Central memory CD8-positive, alpha-beta T cell (primary cell): ENCODE measurements at regions not wholly inside any gene's neighbourhood (a gene's known extent, or its start where the extent isn't known, plus 50 kb on each side); places are given as distances from the start of the nearest gene placed in this dataset.

Experiments
- ATAC-seq: fragments of 150-1000 bp; cut with Tn5 transposase; replicated peaks from 2 replicates; pipeline ENCODE4 v1.10.0; 2022; ENCODE audit warnings: mild to moderate bottlenecking, moderate FRiP score, moderate number of reproducible peaks; ENCODE audit not compliant: poor library complexity, severe bottlenecking; ENCODE audit errors: extremely low read depth
- DNase-seq, 2 donors: peaks; one replicate each; pipeline ENCODE4 v3.0.0; 2021; ENCODE audit warnings: low spot score in 2 of 2
- H3K27ac Mint-ChIP-seq: one replicate; pipeline ENCODE4 v1.8.0; 2022; ENCODE audit warnings: low read depth, mild to moderate bottlenecking, moderate library complexity, mixed read lengths
- H3K27me3 Mint-ChIP-seq: one replicate; pipeline ENCODE4 v1.8.0; 2022; ENCODE audit warnings: mixed read lengths
- H3K36me3 Mint-ChIP-seq: one replicate; pipeline ENCODE4 v1.8.0; 2022; ENCODE audit warnings: mild to moderate bottlenecking, moderate library complexity, mixed read lengths; ENCODE audit not compliant: insufficient read depth
- H3K4me1 Mint-ChIP-seq: one replicate; pipeline ENCODE4 v1.8.0; 2022; ENCODE audit warnings: mixed read lengths
- H3K4me3 Mint-ChIP-seq: one replicate; pipeline ENCODE4 v1.8.0; 2022; ENCODE audit warnings: mild to moderate bottlenecking, moderate library complexity, mixed read lengths
- H3K9me3 Mint-ChIP-seq: one replicate; pipeline ENCODE4 v1.8.0; 2022; ENCODE audit warnings: mixed read lengths

DNA sequence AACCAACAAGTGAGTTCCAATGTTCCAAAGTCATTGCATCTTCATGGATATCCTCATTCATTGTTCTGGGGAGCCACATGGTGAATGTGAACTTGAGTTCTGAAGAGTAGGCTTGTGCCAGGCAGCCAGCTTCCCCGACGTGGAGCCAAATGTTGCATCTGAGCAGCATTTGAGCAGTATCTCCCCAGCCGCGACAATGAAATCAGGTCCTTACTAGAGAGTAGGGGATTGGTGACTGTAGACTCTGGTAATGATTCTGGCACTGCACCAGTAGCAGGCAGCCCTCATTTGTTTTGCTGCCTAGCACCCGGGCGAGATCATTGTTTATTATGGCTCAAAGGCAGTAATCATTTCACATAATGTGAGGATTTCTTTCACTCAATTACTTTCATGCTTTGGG is 451.4 kb upstream of the C9orf72 start:
- H3K27ac Mint-ChIP-seq, result no peak overlapping the region
- H3K36me3 Mint-ChIP-seq, result peaks cover 2% of the 10 kb centered on the region
- H3K9me3 Mint-ChIP-seq, result peaks cover 20% of the 10 kb centered on the region
- ATAC-seq, result no peak
- no peak overlapping the region for H3K4me3 Mint-ChIP-seq
- no peaks in the 10 kb centered on the region for H3K27me3 Mint-ChIP-seq
- DNase-seq, result no peak
- no peaks in the 10 kb centered on the region for H3K4me1 Mint-ChIP-seq

DNA sequence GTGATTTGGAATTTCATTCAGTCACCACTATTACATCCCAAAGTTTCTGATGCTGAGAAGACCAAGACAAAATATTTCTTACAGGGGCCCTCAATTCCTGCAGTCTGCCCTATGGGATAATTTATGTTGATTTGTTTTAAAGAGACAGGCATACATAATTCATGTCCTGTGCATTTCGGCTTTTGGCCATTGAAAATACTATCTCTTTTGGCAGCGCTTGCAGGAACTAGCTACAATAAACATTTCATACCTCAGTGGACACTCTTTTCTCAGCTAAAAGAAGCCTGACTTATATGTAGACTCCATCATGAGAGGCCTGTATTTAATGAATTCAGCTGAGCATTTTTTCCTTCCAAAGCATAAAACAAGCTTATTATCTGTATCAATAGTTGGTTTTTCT is 451.9 kb upstream of the C9orf72 start:
- ATAC-seq (no peak), DNase-seq (no peak)
- Mint-ChIP-seq H3K4me1 (no peaks in the 10 kb centered on the region), H3K36me3 (peaks cover 2% of the 10 kb centered on the region), H3K9me3 (peaks cover 20% of the 10 kb centered on the region), H3K4me3 (no peak overlapping the region), H3K27me3 (no peaks in the 10 kb centered on the region), H3K27ac (no peak overlapping the region)

DNA sequence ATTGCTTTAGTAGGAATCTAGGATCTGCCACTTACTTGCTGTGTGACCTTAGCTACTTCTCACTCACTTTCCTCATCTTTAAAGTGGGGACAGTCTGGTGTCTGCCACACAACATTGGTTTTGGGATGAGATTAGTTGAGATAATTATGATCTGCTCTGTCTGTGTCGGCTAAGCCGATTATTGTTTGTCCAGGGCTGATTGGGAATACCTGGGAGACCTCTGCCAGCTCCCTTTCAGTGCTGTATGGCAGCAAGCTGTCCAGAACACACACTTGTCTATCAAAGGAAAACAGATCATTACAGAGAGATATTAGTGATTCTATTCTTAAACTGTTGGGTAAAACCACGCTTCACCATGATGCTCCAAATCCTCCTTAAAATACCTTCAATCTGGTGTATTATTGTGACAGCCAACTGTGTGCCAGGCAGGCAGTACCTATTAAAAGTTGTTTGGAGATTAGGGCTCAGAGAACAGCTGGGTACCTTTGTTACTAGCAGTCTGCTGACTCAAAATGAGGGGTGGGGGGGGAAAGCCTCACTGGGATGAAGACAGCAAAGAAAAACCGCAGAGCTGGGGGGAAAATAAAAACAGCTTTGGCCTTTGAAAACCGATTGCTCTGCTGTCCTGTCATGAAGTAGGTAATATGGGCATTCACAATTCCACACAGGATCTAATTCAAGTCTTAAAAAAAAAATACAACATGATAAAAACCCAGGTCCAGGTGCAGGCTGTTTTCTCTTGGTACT is 458.4 kb upstream of the C9orf72 start:
- Mint-ChIP-seq H3K27me3 (no peaks in the 10 kb centered on the region), H3K9me3 (peaks cover 11% of the 10 kb centered on the region), H3K4me1 (no peaks in the 10 kb centered on the region), H3K4me3 (no peak overlapping the region), H3K27ac (no peak overlapping the region), H3K36me3 (peaks cover 2% of the 10 kb centered on the region)
- no peak for ATAC-seq
- no peak for DNase-seq

DNA sequence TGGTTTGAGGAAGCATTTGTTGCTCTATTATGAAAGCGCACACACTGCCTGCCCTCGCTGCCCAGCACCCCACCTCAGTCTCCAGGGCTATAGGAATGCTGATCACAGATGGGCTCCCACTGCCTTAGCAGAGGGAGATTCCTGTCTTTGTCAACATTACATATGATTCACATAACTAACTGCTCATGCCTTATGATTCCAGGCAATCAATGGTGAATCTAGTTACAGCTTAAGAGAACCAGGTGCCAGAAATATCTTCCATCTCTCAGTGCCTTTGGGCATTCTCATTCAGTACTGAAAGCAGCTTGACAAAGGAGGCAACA is 458.9 kb upstream of the C9orf72 start:
- ATAC-seq, result no peak
- Mint-ChIP-seq H3K4me1 (no peaks in the 10 kb centered on the region), H3K4me3 (no peak overlapping the region), H3K27me3 (no peaks in the 10 kb centered on the region), H3K9me3 (peaks cover 10% of the 10 kb centered on the region), H3K36me3 (peaks cover under 1% of the 10 kb centered on the region), H3K27ac (no peak overlapping the region)
- no peak for DNase-seq

DNA sequence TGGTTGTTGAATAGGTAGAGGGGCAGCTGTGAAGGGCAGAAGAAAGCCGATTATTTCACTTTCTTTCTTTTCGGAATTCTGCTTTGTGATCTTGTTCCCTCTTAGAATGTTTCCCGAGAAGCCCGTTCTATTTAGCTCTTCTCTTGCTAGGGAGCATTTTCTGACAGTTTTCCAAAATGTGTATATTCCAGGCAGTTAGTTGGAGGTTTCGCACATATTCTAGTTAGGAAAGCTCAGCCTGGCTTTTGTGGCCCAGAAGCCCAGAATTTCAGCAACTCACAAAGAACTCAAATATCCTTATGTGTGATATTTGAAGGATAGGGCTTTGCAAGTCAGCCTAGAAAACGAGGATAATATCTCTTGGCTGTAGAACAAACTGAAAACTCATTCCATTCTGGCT is 461.0 kb upstream of the C9orf72 start:
- Mint-ChIP-seq H3K4me1 (no peaks in the 10 kb centered on the region), H3K36me3 (no peaks in the 10 kb centered on the region), H3K27me3 (no peaks in the 10 kb centered on the region), H3K27ac (no peak overlapping the region), H3K9me3 (peaks cover 10% of the 10 kb centered on the region), H3K4me3 (no peak overlapping the region)
- no peak for DNase-seq
- ATAC-seq, result no peak

DNA sequence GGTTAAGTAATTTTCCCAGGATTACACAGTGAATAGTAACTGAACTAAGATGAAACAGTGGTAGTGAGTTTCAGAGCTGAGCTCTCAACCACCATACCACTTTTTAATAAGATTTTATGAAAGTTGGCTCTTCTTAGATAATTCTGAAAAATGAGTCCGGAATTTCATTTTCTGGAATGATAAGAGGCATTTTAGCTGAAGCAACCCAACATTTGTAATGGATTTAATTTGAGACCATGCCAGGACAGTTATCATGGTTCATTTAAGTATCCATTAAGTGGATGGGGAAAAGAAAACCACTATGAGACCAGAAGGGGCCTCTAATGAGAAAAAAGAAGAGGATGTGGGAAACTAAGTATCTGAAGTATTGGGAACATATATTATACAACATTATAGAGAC is 464.7 kb upstream of the C9orf72 start:
- H3K27me3 Mint-ChIP-seq, result no peaks in the 10 kb centered on the region
- H3K27ac Mint-ChIP-seq, result no peak overlapping the region
- H3K4me3 Mint-ChIP-seq, result no peak overlapping the region
- peaks cover 15% of the 10 kb centered on the region for H3K9me3 Mint-ChIP-seq
- ATAC-seq, result no peak
- no peaks in the 10 kb centered on the region for H3K36me3 Mint-ChIP-seq
- DNase-seq, result no peak
- H3K4me1 Mint-ChIP-seq, result no peaks in the 10 kb centered on the region

DNA sequence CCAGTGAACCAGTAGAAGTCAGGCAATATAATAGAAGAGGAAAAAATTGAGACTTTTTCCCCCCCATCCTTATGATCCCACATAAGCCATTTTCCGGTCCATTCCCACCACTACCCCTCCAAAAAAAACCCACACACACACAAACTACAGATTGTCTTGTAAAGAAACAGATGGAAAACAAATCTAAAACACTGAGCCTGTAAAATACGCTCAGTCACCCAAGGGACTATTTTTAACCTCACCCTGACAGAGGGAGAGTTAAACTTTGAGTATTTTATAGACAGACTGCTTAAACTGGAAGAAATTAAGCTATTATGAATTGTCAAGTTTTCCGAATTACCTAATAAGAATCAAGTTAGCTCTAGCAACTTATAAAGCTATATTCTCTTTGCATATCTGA is 471.8 kb upstream of the C9orf72 start:
- Mint-ChIP-seq H3K27me3 (no peaks in the 10 kb centered on the region), H3K4me1 (no peaks in the 10 kb centered on the region), H3K27ac (no peak overlapping the region), H3K9me3 (peaks cover 23% of the 10 kb centered on the region), H3K4me3 (no peak overlapping the region), H3K36me3 (no peaks in the 10 kb centered on the region)
- ATAC-seq, result no peak
- DNase-seq, result no peak

DNA sequence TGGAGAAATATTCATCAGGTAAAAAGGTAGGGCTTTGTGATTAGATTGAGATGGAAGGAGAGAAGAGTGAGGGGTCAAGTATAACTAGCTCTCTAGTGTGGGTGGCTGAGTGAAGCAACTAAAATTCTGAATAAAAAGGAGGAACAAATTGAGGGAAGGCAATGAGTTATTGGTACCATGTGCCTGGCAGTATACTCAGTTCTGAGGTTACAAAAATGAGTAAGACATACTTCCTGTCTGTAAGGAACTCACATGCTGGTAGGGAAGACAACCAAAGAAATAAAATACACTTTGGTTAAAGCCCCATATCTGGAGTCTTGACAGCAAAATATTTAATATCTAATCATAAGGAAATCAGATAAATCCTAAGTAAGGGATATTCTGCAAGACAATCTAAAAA is 476.8 kb upstream of the C9orf72 start:
- DNase-seq, result no peak
- Mint-ChIP-seq H3K27me3 (no peaks in the 10 kb centered on the region), H3K4me1 (no peaks in the 10 kb centered on the region), H3K36me3 (no peaks in the 10 kb centered on the region), H3K4me3 (no peak overlapping the region), H3K9me3 (peaks cover 24% of the 10 kb centered on the region), H3K27ac (no peak overlapping the region)
- ATAC-seq, result no peak

DNA sequence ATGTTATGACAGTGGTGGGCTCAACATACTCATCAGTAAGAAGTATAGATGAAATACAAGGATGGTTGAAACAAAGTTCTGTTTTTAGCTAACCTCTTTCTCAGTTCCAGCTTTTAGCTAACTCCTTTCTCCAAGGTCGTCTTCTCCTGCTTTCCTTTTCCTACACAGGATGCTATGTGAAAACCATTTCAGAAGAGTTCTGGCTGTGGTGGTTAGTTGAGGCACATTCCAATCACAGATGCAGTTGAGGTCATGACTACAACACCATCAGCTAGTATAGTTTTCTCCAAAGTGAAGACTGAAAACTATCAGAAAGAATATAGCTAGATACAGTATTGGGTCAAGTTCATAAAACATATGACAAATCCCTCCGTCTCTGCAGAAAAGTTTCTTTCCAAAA is 477.7 kb upstream of the C9orf72 start:
- Mint-ChIP-seq H3K27ac (no peak overlapping the region), H3K9me3 (peaks cover 24% of the 10 kb centered on the region), H3K36me3 (no peaks in the 10 kb centered on the region), H3K4me1 (no peaks in the 10 kb centered on the region), H3K4me3 (no peak overlapping the region), H3K27me3 (no peaks in the 10 kb centered on the region)
- DNase-seq (no peak), ATAC-seq (no peak)

DNA sequence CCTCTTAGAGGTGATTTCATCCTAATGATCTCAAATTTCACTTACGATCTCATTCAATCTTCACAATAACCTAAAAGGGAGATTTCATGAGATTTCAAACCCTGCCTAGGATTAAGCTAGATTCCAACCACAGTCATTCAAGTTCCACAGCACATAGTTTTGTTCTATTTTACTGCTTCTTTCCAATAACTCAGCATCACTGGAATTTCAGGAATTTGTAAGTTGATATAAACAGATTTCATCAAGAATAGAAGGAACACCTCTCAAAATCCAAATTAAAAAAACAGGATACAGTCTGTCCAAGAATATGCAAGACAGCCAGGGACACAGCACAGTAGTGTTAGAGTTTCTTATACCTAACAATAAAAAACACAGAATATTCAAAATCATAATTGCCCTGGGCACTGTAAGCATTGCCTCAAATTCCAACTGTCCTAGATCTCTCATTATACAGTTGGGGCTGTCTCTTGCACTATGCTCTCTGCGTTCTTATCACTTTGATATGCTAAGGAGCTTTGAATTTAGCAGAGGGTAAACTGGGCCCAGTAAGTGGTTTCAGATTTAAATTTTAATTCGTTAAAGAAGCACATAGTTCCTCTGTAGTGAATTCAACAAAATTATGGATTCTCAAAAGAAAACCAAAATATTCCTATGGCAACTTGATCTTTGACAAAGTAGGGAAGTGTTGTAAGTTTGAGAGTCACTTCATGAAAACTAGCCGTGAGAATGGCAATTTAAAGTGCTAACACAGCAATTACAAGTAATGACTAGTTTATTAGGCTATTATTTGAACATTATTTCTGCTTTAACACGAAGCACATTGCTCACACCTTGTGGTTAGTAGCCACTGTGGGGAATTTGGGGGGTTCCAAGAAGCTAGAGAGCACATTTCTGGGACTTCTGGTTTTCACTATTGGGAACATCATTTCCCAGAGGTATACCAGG is 478.6 kb upstream of the C9orf72 start:
- Mint-ChIP-seq H3K27me3 (no peaks in the 10 kb centered on the region), H3K4me3 (no peak overlapping the region), H3K36me3 (no peaks in the 10 kb centered on the region), H3K27ac (no peak overlapping the region), H3K4me1 (no peaks in the 10 kb centered on the region), H3K9me3 (peaks cover 18% of the 10 kb centered on the region)
- no peak for DNase-seq
- ATAC-seq, result no peak

DNA sequence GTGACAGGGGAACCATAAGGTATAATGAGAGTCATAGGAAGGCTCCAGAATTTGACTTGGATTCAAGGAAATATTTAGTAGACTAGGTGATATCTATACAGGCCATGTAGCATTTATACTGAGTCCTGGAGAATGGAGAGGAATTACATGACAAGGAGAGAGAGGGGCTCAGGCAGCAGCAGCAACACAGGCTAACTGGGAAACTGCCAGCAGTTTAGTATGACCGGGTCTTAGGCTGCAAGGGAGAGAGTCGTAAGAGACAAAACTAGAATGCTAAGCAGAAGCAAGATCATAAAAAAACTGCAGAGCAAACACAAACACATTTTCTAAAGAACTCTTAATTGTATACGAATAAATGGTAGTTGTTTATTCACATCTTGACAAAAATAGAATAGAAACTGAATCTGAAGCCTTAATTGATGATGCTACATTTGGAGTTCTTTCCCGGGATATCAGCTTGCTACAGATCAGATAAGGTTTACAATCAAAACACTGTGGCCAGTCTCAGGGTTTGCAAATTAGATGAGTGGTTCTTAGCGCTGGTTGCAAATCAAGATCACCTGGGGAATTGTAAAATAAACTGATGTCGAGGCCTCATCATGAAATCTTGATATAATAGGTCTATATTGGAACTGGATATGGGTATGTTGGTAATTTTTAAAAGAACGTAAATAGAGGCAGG is 480.0 kb upstream of the C9orf72 start:
- DNase-seq (no peak), ATAC-seq (no peak)
- H3K27ac Mint-ChIP-seq, result no peak overlapping the region
- no peaks in the 10 kb centered on the region for H3K36me3 Mint-ChIP-seq
- no peaks in the 10 kb centered on the region for H3K4me1 Mint-ChIP-seq
- no peaks in the 10 kb centered on the region for H3K27me3 Mint-ChIP-seq
- H3K4me3 Mint-ChIP-seq, result no peak overlapping the region
- H3K9me3 Mint-ChIP-seq, result peaks cover 23% of the 10 kb centered on the region

DNA sequence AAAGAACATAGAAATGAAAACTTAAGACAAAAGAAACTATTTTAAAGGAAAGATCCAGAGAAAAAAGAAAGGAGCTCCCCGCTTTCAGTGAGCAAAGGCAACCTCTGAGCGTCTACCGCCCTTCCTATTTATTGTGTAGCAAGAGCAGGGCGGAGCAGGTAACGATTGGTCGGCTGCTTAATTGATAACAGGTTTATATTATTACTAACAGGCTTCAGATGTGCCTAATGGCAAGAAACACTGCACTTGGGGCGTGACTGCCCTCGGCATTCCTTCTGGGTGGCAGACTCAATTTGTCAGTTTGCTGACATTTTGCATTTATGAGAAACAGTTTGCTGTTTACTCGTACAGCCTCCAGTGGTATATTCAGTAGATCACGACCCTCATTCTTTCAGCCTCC is 482.7 kb upstream of the C9orf72 start:
- no peak for DNase-seq
- no peaks in the 10 kb centered on the region for H3K4me1 Mint-ChIP-seq
- H3K36me3 Mint-ChIP-seq, result no peaks in the 10 kb centered on the region

DNA sequence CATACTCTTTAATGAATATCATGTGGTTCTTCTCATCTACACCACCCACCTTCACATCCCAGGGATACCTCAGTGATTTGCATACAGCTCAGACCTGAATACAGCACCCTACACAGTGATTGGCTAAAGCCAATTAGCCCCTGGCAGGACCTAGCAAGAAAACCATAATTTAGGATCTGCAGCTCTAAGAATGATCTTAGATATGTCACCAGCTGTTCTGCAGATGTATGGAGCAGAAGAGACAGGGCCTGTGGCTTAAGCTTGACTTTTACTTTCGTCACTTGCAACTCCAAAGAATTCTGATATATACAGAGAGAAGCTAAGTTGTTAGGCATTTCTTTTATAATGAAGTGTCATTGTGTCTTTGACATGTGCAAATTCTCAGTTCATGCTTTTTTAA is 483.2 kb upstream of the C9orf72 start:
- ATAC-seq, result no peak
- DNase-seq, result no peak
- no peaks in the 10 kb centered on the region for H3K27me3 Mint-ChIP-seq
- H3K27ac Mint-ChIP-seq, result no peak overlapping the region
- H3K4me1 Mint-ChIP-seq, result no peaks in the 10 kb centered on the region
- H3K4me3 Mint-ChIP-seq, result no peak overlapping the region
- H3K36me3 Mint-ChIP-seq, result no peaks in the 10 kb centered on the region
- H3K9me3 Mint-ChIP-seq, result peaks cover 12% of the 10 kb centered on the region

More for the DNA sequence above, 482.7 kb upstream of the C9orf72 start:
- Mint-ChIP-seq H3K27me3 (no peaks in the 10 kb centered on the region), H3K9me3 (peaks cover 12% of the 10 kb centered on the region), H3K4me3 (no peak overlapping the region), H3K27ac (no peak overlapping the region)
- no peak for ATAC-seq
